ENCODE measurements at regions not wholly inside any gene's neighbourhood (a gene's known extent, or its start where the extent isn't known, plus 50 kb on each side); places are given as distances from the start of the nearest gene placed in this dataset.

DNA sequence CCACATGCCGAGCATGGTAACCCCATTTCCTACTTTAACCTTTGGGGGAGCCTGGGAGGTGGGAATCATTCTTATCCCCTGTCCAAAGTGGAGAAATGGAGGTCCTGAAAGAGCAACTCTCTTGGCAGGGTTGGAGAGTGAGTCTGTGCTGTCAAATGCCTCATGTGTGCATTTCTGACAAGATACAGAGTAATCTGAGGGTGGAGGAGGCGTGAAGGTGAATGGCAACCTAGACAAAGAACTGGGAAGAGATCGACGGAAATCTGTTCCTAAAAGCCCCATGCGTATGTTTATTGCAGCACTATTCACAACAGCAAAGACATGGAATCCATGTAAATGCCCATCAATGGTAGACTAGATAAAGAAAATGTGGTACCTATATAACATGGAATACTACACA lies 63.8 kb upstream of the USP29 start:
- Histone ChIP-seq H3K4me1 (ENCODE audit: control insufficient read depth, insufficient read depth, low read length, poor library complexity, severe bottlenecking) (no peaks in the 10 kb centered on the region), H3K4me3 (ENCODE audit: extremely low read depth, insufficient read depth, low read length, poor library complexity, severe bottlenecking) (no peak overlapping the region), H3K27ac (ENCODE audit: low read depth, low read length, severe bottlenecking) (no peak overlapping the region), H3K36me3 (ENCODE audit: control insufficient read depth, insufficient read depth, low read length) (no peaks in the 10 kb centered on the region), H3K9me3 (ENCODE audit: control insufficient read depth, low read length) (peaks cover 69% of the 10 kb centered on the region)
- WGBS, 2 experiments (ENCODE audit: insufficient coverage in 2 of 2), result 57 to 80% methylated on average over 2 to 3 of the region's 5 CpGs

GRCh38 chr19:57057036-57057686 lies 62.6 kb upstream of the USP29 start:
- WGBS, 2 experiments (ENCODE audit: insufficient coverage in 2 of 2), result 67 to 72% methylated on average over 13 of the region's 16 CpGs
- Histone ChIP-seq H3K36me3 (ENCODE audit: control insufficient read depth, insufficient read depth, low read length) (no peaks in the 10 kb centered on the region), H3K27ac (ENCODE audit: low read depth, low read length, severe bottlenecking) (no peak overlapping the region), H3K4me1 (ENCODE audit: control insufficient read depth, insufficient read depth, low read length, poor library complexity, severe bottlenecking) (no peaks in the 10 kb centered on the region), H3K4me3 (ENCODE audit: extremely low read depth, insufficient read depth, low read length, poor library complexity, severe bottlenecking) (no peak overlapping the region), H3K9me3 (ENCODE audit: control insufficient read depth, low read length) (peaks cover 69% of the 10 kb centered on the region)

GRCh38 chr19:57058871-57059270 lies 60.9 kb upstream of the USP29 start:
- Histone ChIP-seq H3K27ac (ENCODE audit: low read depth, low read length, severe bottlenecking) (no peak overlapping the region), H3K36me3 (ENCODE audit: control insufficient read depth, insufficient read depth, low read length) (no peaks in the 10 kb centered on the region), H3K4me3 (ENCODE audit: extremely low read depth, insufficient read depth, low read length, poor library complexity, severe bottlenecking) (no peak overlapping the region), H3K9me3 (ENCODE audit: control insufficient read depth, low read length) (peaks cover 74% of the 10 kb centered on the region), H3K4me1 (ENCODE audit: control insufficient read depth, insufficient read depth, low read length, poor library complexity, severe bottlenecking) (no peaks in the 10 kb centered on the region)
- 69 to 75% methylated on average over 6 of the region's 6 CpGs for WGBS, 2 experiments (ENCODE audit: insufficient coverage in 2 of 2)

DNA sequence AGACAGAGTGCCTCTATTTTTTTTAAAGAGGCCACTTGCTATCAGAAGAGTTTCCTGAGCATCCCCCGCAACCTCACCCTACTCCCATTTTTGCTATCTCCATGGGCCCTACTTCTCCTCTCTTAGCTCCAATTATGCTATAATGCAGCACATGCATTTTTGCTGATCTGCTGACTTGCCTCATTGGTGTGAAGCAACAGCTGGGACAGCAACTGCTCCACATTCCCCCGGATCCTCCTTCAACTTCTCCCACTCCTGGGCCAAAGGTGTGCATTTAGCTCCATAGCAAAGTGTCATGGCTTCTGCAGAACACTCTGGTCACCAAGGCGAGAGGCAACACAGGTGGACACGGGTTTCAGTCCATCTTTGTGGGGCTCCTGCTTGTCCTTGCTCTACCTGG lies 56.7 kb upstream of the USP29 start:
- WGBS, 2 experiments (ENCODE audit: insufficient coverage in 2 of 2), result 43 to 58% methylated on average over 4 of the region's 4 CpGs
- no peak overlapping the region for H3K27ac ChIP-seq (ENCODE audit: low read depth, low read length, severe bottlenecking)
- H3K4me1 ChIP-seq (ENCODE audit: control insufficient read depth, insufficient read depth, low read length, poor library complexity, severe bottlenecking), result no peaks in the 10 kb centered on the region
- no peak overlapping the region for H3K4me3 ChIP-seq (ENCODE audit: extremely low read depth, insufficient read depth, low read length, poor library complexity, severe bottlenecking)
- peaks cover 48% of the 10 kb centered on the region for H3K9me3 ChIP-seq (ENCODE audit: control insufficient read depth, low read length)
- H3K36me3 ChIP-seq (ENCODE audit: control insufficient read depth, insufficient read depth, low read length), result no peaks in the 10 kb centered on the region

- no peaks in the 10 kb centered on the region for H3K36me3 ChIP-seq (ENCODE audit: control insufficient read depth, insufficient read depth, low read length)
- H3K4me1 ChIP-seq (ENCODE audit: control insufficient read depth, insufficient read depth, low read length, poor library complexity, severe bottlenecking), result no peaks in the 10 kb centered on the region
- H3K27ac ChIP-seq (ENCODE audit: low read depth, low read length, severe bottlenecking), result no peak overlapping the region
- 45 to 60% methylated on average over 1 to 2 of the region's 3 CpGs for WGBS, 2 experiments (ENCODE audit: insufficient coverage in 2 of 2)
- H3K9me3 ChIP-seq (ENCODE audit: control insufficient read depth, low read length), result peaks cover 60% of the 10 kb centered on the region
- no peak overlapping the region for H3K4me3 ChIP-seq (ENCODE audit: extremely low read depth, insufficient read depth, low read length, poor library complexity, severe bottlenecking)
These were observed 52.3 kb upstream of the USP29 start for GRCh38 chr19:57067440-57067839.

DNA sequence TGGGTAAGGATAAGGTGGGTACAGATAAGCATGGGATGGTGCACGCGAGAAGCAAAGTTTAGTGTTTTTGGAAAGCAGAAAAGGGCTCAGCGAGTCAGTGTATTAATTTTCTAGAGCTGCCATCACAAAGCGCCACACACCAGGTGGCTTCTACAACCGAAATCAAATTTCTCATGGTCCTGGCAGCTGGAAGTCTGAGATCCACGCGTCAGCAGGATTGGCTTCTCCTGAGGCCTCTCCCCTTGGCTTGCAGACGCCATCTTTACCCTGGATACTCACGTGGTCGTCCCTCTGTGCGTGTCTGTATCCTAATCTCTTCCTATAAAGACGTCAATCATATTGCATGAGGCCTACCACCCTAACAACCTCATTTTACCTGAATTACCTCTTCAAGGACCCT lies 51.5 kb upstream of the USP29 start:
- 79 to 80% methylated on average over 11 to 12 of the region's 12 CpGs for WGBS, 2 experiments (ENCODE audit: insufficient coverage in 2 of 2)

GRCh38 chr19:57068921-57069697 lies 50.7 kb upstream of the USP29 start:
- H3K4me3 ChIP-seq (ENCODE audit: extremely low read depth, insufficient read depth, low read length, poor library complexity, severe bottlenecking), result no peak overlapping the region
- 78 to 81% methylated on average over 17 to 18 of the region's 24 CpGs for WGBS, 2 experiments (ENCODE audit: insufficient coverage in 2 of 2)
- H3K4me1 ChIP-seq (ENCODE audit: control insufficient read depth, insufficient read depth, low read length, poor library complexity, severe bottlenecking), result no peaks in the 10 kb centered on the region
- peaks cover 51% of the 10 kb centered on the region for H3K9me3 ChIP-seq (ENCODE audit: control insufficient read depth, low read length)
- H3K27ac ChIP-seq (ENCODE audit: low read depth, low read length, severe bottlenecking), result no peak overlapping the region
- no peaks in the 10 kb centered on the region for H3K36me3 ChIP-seq (ENCODE audit: control insufficient read depth, insufficient read depth, low read length)

More for the DNA sequence above, 51.5 kb upstream of the USP29 start:
- H3K4me3 ChIP-seq (ENCODE audit: extremely low read depth, insufficient read depth, low read length, poor library complexity, severe bottlenecking), result no peak overlapping the region
- H3K9me3 ChIP-seq (ENCODE audit: control insufficient read depth, low read length), result peaks cover 58% of the 10 kb centered on the region
- H3K4me1 ChIP-seq (ENCODE audit: control insufficient read depth, insufficient read depth, low read length, poor library complexity, severe bottlenecking), result no peaks in the 10 kb centered on the region
- H3K27ac ChIP-seq (ENCODE audit: low read depth, low read length, severe bottlenecking), result no peak overlapping the region
- no peaks in the 10 kb centered on the region for H3K36me3 ChIP-seq (ENCODE audit: control insufficient read depth, insufficient read depth, low read length)
